Ishikawa (cell line): ENCODE measurements at regions not wholly inside any gene's neighbourhood (a gene's known extent, or its start where the extent isn't known, plus 50 kb on each side); places are given as distances from the start of the nearest gene placed in this dataset.

Experiments
- CEBPB ChIP-seq: IDR thresholded peaks from 2 replicates; pipeline ENCODE4 v1.6.1; 2012
- CREB1 ChIP-seq: IDR thresholded peaks from 2 replicates; pipeline ENCODE4 v1.6.1; 2012; ENCODE audit warnings: low read depth
- EGR1 ChIP-seq: IDR thresholded peaks from 2 replicates; pipeline ENCODE4 v1.6.1; 2012
- EP300 ChIP-seq: IDR thresholded peaks from 2 replicates; pipeline ENCODE4 v1.6.1; 2012; ENCODE audit warnings: borderline replicate concordance
- FOXM1 ChIP-seq: IDR thresholded peaks from 2 replicates; pipeline ENCODE4 v1.6.1; 2012; ENCODE audit warnings: low read depth, borderline replicate concordance
- MAX ChIP-seq: IDR thresholded peaks from 2 replicates; pipeline ENCODE4 v1.6.1; 2012
- NFIC ChIP-seq: IDR thresholded peaks from 2 replicates; pipeline ENCODE4 v1.6.1; 2012
- RAD21 ChIP-seq: IDR thresholded peaks from 2 replicates; pipeline ENCODE4 v1.6.1; 2012; ENCODE audit warnings: low read depth
- REST ChIP-seq: IDR thresholded peaks from 2 replicates; pipeline ENCODE4 v1.6.1; 2012; ENCODE audit warnings: low read depth, mild to moderate bottlenecking
- TAF1 ChIP-seq: IDR thresholded peaks from 2 replicates; pipeline ENCODE4 v1.6.1; 2012; ENCODE audit warnings: low read depth, mild to moderate bottlenecking
- TCF12 ChIP-seq: IDR thresholded peaks from 2 replicates; pipeline ENCODE4 v1.6.1; 2012; ENCODE audit warnings: low read depth
- TEAD4 ChIP-seq: IDR thresholded peaks from 2 replicates; pipeline ENCODE4 v1.6.1; 2012
- USF1 ChIP-seq: IDR thresholded peaks from 2 replicates; pipeline ENCODE4 v1.6.1; 2012
- YY1 ChIP-seq: IDR thresholded peaks from 2 replicates; pipeline ENCODE4 v1.6.1; 2012; ENCODE audit warnings: low read depth

- TF ChIP-seq MAX (no peak), NFIC (no peak), CREB1 (no peak), CEBPB (no peak), RAD21 (no peak), USF1 (no peak), EP300 (no peak), EGR1 (no peak), YY1 (no peak), REST (no peak), TCF12 (no peak), TAF1 (no peak), TEAD4 (no peak), FOXM1 (no peak)
These were observed 145.1 kb downstream of the TSHZ3 start for GRCh38 chr19:31204115-31204514.
